ENCODE measurements at regions not wholly inside any gene's neighbourhood (a gene's known extent, or its start where the extent isn't known, plus 50 kb on each side); places are given as distances from the start of the nearest gene placed in this dataset.
"Not testable (repeated sequence)": the region's sequence is repeated elsewhere in the genome, so short reads cannot be mapped to it uniquely, and the experiment has no call there.

DNA sequence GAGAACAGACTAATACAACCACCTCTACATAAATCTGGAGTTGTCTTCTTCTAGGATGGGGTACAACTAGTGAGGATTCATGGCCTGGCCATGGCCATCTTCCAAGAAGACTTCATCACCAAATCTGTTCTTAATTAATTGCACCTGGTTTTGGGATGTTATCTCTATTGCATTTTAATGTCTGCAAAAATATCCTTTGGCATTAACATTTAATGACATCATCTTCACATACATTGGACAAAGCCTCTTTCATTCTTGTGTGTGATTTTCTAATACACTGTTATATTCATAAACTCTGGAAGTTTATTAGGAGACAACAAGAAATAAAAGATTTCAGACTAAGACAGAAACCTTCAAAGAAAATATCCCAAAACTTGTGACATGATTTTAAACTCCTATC lies 124.2 kb upstream of the ABCB5 start:
- Mint-ChIP-seq H3K27me3 (no peaks in the 10 kb centered on the region), H3K27ac (no peak overlapping the region), H3K9me3 (peaks cover 15% of the 10 kb centered on the region), H3K4me1 (ENCODE audit: low read depth) (no peaks in the 10 kb centered on the region), H3K36me3 (ENCODE audit: low read depth) (peaks cover 1% of the 10 kb centered on the region), H3K4me3 (no peak overlapping the region)
- TF ChIP-seq, protein P1, sequence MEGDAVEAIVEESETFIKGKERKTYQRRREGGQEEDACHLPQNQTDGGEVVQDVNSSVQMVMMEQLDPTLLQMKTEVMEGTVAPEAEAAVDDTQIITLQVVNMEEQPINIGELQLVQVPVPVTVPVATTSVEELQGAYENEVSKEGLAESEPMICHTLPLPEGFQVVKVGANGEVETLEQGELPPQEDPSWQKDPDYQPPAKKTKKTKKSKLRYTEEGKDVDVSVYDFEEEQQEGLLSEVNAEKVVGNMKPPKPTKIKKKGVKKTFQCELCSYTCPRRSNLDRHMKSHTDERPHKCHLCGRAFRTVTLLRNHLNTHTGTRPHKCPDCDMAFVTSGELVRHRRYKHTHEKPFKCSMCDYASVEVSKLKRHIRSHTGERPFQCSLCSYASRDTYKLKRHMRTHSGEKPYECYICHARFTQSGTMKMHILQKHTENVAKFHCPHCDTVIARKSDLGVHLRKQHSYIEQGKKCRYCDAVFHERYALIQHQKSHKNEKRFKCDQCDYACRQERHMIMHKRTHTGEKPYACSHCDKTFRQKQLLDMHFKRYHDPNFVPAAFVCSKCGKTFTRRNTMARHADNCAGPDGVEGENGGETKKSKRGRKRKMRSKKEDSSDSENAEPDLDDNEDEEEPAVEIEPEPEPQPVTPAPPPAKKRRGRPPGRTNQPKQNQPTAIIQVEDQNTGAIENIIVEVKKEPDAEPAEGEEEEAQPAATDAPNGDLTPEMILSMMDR (IDR thresholded peaks at IDR 0.05): no peak
- ATAC-seq (no peak), DNase-seq (no peak)
- intact Hi-C loops (cut with micrococcal nuclease): no loop called here
- POLR2A ChIA-PET: no interaction called here
- CTCF ChIA-PET: no interaction called here

DNA sequence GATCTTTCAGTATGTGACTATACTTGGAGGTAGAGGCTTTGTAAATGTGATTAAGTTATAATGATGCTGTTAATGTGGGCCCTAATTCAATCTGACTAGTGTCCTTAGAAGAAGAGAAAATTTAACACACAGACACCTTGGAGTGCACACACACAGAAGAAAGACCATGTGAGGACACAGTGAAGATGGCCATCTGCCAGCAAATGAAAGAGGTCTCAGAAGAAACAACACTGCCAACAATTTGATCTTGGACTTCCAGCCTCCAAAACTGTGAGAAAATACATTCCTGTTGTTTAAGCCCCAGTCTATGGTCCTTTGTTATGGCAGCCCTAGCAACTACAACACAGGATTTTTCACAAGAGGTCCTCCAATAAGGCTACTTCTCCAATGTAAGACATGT lies 120.9 kb upstream of the ABCB5 start:
- no peak overlapping the region for H3K4me3 Mint-ChIP-seq
- no peaks in the 10 kb centered on the region for H3K4me1 Mint-ChIP-seq (ENCODE audit: low read depth)
- POLR2A ChIA-PET: no interaction called here
- H3K27me3 Mint-ChIP-seq: no peaks in the 10 kb centered on the region
- no peak overlapping the region for H3K27ac Mint-ChIP-seq
- CTCF ChIA-PET: no interaction called here
- no peak for DNase-seq
- TF ChIP-seq, protein P1 (IDR thresholded peaks at IDR 0.05): no peak
- H3K9me3 Mint-ChIP-seq: peaks cover 4% of the 10 kb centered on the region
- intact Hi-C loops (cut with micrococcal nuclease): no loop called here
- ATAC-seq: no peak
- no peaks in the 10 kb centered on the region for H3K36me3 Mint-ChIP-seq (ENCODE audit: low read depth)

DNA sequence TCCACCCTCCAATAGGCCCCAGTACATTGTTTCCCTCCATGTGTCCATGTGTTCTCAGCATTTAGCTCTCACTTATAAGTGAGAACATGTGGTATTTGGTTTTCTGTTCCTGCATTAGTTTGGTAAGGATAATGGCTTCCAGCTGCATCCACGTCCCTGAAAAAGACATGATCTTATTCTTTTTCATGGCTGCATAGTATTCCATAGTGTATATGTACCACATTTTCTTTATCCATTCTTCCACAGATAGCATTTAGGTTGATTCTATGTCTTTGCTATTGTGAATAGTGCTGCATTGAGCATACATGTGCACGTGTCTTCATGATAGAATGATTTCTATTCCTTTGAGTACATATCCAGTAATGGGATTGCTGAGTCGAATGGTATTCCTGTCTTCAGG lies 114.0 kb upstream of the ABCB5 start:
- CTCF ChIA-PET; intact Hi-C loops (cut with micrococcal nuclease); H3K36me3 Mint-ChIP-seq (ENCODE audit: low read depth); H3K4me3 Mint-ChIP-seq; H3K27me3 Mint-ChIP-seq; H3K4me1 Mint-ChIP-seq (ENCODE audit: low read depth); POLR2A ChIA-PET; H3K27ac Mint-ChIP-seq; DNase-seq; ATAC-seq: not testable (repeated sequence)
- H3K9me3 Mint-ChIP-seq: peaks cover 11% of the 10 kb centered on the region

DNA sequence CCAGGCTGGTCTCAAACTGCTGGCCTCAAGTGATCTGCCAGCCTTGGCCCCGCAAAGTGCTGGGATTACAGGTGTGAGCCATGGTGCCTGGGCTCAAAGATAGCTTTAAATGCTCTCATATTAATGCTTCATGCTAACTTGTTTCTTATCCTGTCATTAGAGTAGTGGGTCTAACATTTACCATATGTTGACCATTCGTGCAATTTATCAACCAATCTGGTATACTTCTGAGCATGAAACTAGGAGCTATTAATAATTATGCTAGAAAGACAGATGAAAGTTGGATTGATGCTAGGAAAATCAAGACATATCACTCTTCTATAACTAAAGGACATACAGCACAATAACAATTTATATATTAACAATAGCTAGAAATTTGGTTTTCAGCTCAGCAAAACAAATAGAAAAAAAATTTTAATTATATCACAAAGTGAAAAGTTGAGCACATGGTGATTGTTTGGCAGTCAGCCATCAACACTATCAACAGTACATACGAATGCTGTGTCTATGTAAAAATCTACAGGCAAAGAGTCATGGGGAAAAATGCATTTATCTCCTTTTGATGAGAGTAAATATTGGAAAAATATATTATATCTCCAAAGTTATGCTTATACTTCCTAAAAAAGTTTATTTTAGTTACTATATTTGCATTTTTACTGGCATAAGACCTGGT lies 112.1 kb upstream of the ABCB5 start:
- intact Hi-C loops (cut with micrococcal nuclease): no loop called here
- Mint-ChIP-seq H3K27ac (no peak overlapping the region), H3K27me3 (no peaks in the 10 kb centered on the region), H3K9me3 (peaks cover 9% of the 10 kb centered on the region), H3K4me1 (ENCODE audit: low read depth) (no peaks in the 10 kb centered on the region), H3K36me3 (ENCODE audit: low read depth) (no peaks in the 10 kb centered on the region), H3K4me3 (no peak overlapping the region)
- ChIA-PET POLR2A (no interaction called here), CTCF (no interaction called here)
- DNase-seq (no peak), ATAC-seq (no peak)
- TF ChIP-seq, protein P1 (IDR thresholded peaks at IDR 0.05): no peak

DNA sequence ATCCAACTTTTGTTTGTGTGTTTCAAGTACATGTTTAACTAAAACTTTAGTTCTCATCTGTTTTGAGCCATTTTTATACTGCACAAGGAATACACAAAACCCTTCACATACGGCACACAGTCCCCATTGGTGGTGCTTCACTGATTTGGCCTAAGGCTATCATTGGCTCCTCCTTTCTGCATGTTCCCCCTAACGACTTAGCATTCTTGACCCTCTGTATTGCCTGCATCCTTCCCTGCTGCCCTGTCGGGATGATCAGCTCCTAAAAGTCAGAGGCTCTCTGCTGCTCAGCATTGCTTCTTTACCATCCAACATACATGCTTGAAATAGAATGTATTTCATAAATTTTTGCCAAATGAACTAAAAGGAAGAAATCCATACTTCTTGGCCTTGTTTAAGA lies 111.4 kb upstream of the ABCB5 start:
- Mint-ChIP-seq H3K36me3 (ENCODE audit: low read depth) (no peaks in the 10 kb centered on the region), H3K9me3 (peaks cover 9% of the 10 kb centered on the region), H3K27me3 (no peaks in the 10 kb centered on the region), H3K4me3 (no peak overlapping the region), H3K4me1 (ENCODE audit: low read depth) (no peaks in the 10 kb centered on the region), H3K27ac (no peak overlapping the region)
- ATAC-seq: no peak
- TF ChIP-seq, protein P1 (IDR thresholded peaks at IDR 0.05): no peak
- ChIA-PET CTCF (no interaction called here), POLR2A (no interaction called here)
- no peak for DNase-seq
- intact Hi-C loops (cut with micrococcal nuclease): no loop called here

DNA sequence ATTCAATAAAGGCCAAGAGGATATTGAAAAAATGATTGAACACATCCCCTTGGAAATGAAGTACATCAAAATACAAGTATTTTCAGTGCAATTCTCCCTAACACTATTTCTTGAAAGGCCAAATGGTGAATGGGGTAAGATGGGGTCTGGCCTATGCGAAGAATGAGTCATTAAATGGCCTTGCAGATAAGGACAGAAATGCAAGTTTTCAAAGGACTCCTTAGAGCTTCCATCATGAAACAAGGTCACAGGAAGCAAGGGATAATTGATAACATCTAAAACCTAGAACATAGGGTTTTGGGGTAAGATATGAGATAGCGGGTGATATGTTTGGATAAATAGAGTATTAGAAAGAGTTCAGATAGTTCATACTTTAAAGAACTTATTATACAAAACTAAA lies 109.3 kb upstream of the ABCB5 start:
- Mint-ChIP-seq H3K4me3 (no peak overlapping the region), H3K27ac (no peak overlapping the region), H3K36me3 (ENCODE audit: low read depth) (no peaks in the 10 kb centered on the region), H3K4me1 (ENCODE audit: low read depth) (no peaks in the 10 kb centered on the region), H3K9me3 (peaks cover 5% of the 10 kb centered on the region), H3K27me3 (no peaks in the 10 kb centered on the region)
- intact Hi-C loops (cut with micrococcal nuclease): no loop called here
- no peak for ATAC-seq
- ChIA-PET POLR2A (no interaction called here), CTCF (no interaction called here)
- no peak for DNase-seq
- TF ChIP-seq, protein P1 (IDR thresholded peaks at IDR 0.05): no peak
